ENCODE measurements at regions not wholly inside any gene's neighbourhood (a gene's known extent, or its start where the extent isn't known, plus 50 kb on each side); places are given as distances from the start of the nearest gene placed in this dataset.

- H3K4me1 Mint-ChIP-seq (ENCODE audit: unreplicated experiment): no peaks in the 10 kb centered on the region
- no peaks in the 10 kb centered on the region for H3K36me3 Mint-ChIP-seq
- H3K27me3 Mint-ChIP-seq: no peaks in the 10 kb centered on the region
- H3K27ac Mint-ChIP-seq: no peak overlapping the region
- no peak for TF ChIP-seq CTCF (conservative IDR thresholded peaks at IDR 0.05)
- H3K4me3 Mint-ChIP-seq: no peak overlapping the region
- no peak for DNase-seq (ENCODE audit: extremely low spot score, unreplicated experiment)
- H3K9me3 Mint-ChIP-seq: peaks cover 1% of the 10 kb centered on the region
Measured at GRCh38 chr13:89862011-89862690, 1485.3 kb upstream of the MIR17HG start.

GRCh38 chr13:89862691-89863036, 1484.8 kb upstream of the MIR17HG start:
- Mint-ChIP-seq H3K27ac (no peak overlapping the region), H3K9me3 (peaks cover 5% of the 10 kb centered on the region), H3K36me3 (no peaks in the 10 kb centered on the region), H3K4me3 (no peak overlapping the region), H3K4me1 (ENCODE audit: unreplicated experiment) (no peaks in the 10 kb centered on the region), H3K27me3 (no peaks in the 10 kb centered on the region)
- DNase-seq (ENCODE audit: extremely low spot score, unreplicated experiment): no peak
- no peak for TF ChIP-seq CTCF (conservative IDR thresholded peaks at IDR 0.05)

GRCh38 chr13:89865164-89866064, 1482.1 kb upstream of the MIR17HG start:
- H3K36me3 Mint-ChIP-seq: no peaks in the 10 kb centered on the region
- H3K4me3 Mint-ChIP-seq: no peak overlapping the region
- no peak for DNase-seq (ENCODE audit: extremely low spot score, unreplicated experiment)
- no peaks in the 10 kb centered on the region for H3K27me3 Mint-ChIP-seq
- H3K27ac Mint-ChIP-seq: no peak overlapping the region
- TF ChIP-seq CTCF (conservative IDR thresholded peaks at IDR 0.05): no peak
- H3K4me1 Mint-ChIP-seq (ENCODE audit: unreplicated experiment): no peaks in the 10 kb centered on the region
- peaks cover 5% of the 10 kb centered on the region for H3K9me3 Mint-ChIP-seq

- no peak for TF ChIP-seq CTCF (conservative IDR thresholded peaks at IDR 0.05)
- Mint-ChIP-seq H3K4me3 (no peak overlapping the region), H3K9me3 (peaks cover 5% of the 10 kb centered on the region), H3K36me3 (no peaks in the 10 kb centered on the region), H3K27me3 (no peaks in the 10 kb centered on the region), H3K27ac (no peak overlapping the region), H3K4me1 (ENCODE audit: unreplicated experiment) (no peaks in the 10 kb centered on the region)
- DNase-seq (ENCODE audit: extremely low spot score, unreplicated experiment): no peak
Measured at GRCh38 chr13:89869312-89869711, 1478.2 kb upstream of the MIR17HG start.

GRCh38 chr13:89878904-89879303, 1468.6 kb upstream of the MIR17HG start:
- Mint-ChIP-seq H3K4me1 (ENCODE audit: unreplicated experiment) (no peaks in the 10 kb centered on the region), H3K4me3 (no peak overlapping the region), H3K9me3 (no peaks in the 10 kb centered on the region), H3K27ac (no peak overlapping the region), H3K36me3 (no peaks in the 10 kb centered on the region), H3K27me3 (no peaks in the 10 kb centered on the region)
- no peak for TF ChIP-seq CTCF (conservative IDR thresholded peaks at IDR 0.05)
- no peak for DNase-seq (ENCODE audit: extremely low spot score, unreplicated experiment)

Data from type B pancreatic cell (in vitro differentiated cells).